ENCODE measurements at regions not wholly inside any gene's neighbourhood (a gene's known extent, or its start where the extent isn't known, plus 50 kb on each side); places are given as distances from the start of the nearest gene placed in this dataset.
A peak's percentile ranks its signal among the peaks of the same experiment; 100 is the strongest.

GRCh38 chr10:78402591-78402990, 368.9 kb downstream of the RPS24 start:
- no peak for DNase-seq

- DNase-seq = no peak
Measured at GRCh38 chr10:78403781-78404180, 370.1 kb downstream of the RPS24 start.

GRCh38 chr10:78404296-78404695, 370.6 kb downstream of the RPS24 start:
- no peak for DNase-seq

- no peak for DNase-seq
Measured at GRCh38 chr10:78405231-78405630, 371.6 kb downstream of the RPS24 start.

GRCh38 chr10:78405736-78406135, 372.1 kb downstream of the RPS24 start:
- DNase-seq = peak; percentile 12

GRCh38 chr10:78406648-78407008, 373.0 kb downstream of the RPS24 start:
- DNase-seq = no peak

GRCh38 chr10:78407009-78407711, 373.5 kb downstream of the RPS24 start:
- peak; percentile 71 for DNase-seq

- no peak for DNase-seq
Measured at GRCh38 chr10:78407966-78408365, 374.3 kb downstream of the RPS24 start.

- peak; percentile 77 for DNase-seq
Measured at GRCh38 chr10:78408671-78409472, 375.2 kb downstream of the RPS24 start.

GRCh38 chr10:78410046-78410965, 376.6 kb downstream of the RPS24 start:
- no peak for DNase-seq

GRCh38 chr10:78411716-78412115, 378.1 kb downstream of the RPS24 start:
- no peak for DNase-seq

- no peak for DNase-seq
Measured at GRCh38 chr10:78412605-78413004, 378.9 kb downstream of the RPS24 start.

- no peak for DNase-seq
Measured at GRCh38 chr10:78413076-78414055, 379.7 kb downstream of the RPS24 start.

GRCh38 chr10:78414380-78414779, 380.7 kb downstream of the RPS24 start:
- no peak for DNase-seq

- no peak for DNase-seq
Measured at GRCh38 chr10:78415111-78415510, 381.4 kb downstream of the RPS24 start.

GRCh38 chr10:78416031-78417011, 382.7 kb downstream of the RPS24 start:
- no peak for DNase-seq

GRCh38 chr10:78417425-78418370, 384.0 kb downstream of the RPS24 start:
- no peak for DNase-seq

GRCh38 chr10:78419481-78420265, 386.0 kb downstream of the RPS24 start:
- no peak for DNase-seq
